Activated CD8-positive, alpha-beta memory T cell treated with anti-CD3 and anti-CD28 coated beads, Interleukin-2, amount 50 U/mL, for 48 hours (primary cell): ENCODE measurements at regions not wholly inside any gene's neighbourhood (a gene's known extent, or its start where the extent isn't known, plus 50 kb on each side); places are given as distances from the start of the nearest gene placed in this dataset.
"Not testable (repeated sequence)": the region's sequence is repeated elsewhere in the genome, so short reads cannot be mapped to it uniquely, and the experiment has no call there.

Experiments
- DNase-seq: peaks from one replicate; pipeline ENCODE4 v3.0.0-alpha.2; 2020

- no peak for DNase-seq
Observed at GRCh38 chr3:147152476-147152875, 253.9 kb downstream of the ZIC4 start.

DNA sequence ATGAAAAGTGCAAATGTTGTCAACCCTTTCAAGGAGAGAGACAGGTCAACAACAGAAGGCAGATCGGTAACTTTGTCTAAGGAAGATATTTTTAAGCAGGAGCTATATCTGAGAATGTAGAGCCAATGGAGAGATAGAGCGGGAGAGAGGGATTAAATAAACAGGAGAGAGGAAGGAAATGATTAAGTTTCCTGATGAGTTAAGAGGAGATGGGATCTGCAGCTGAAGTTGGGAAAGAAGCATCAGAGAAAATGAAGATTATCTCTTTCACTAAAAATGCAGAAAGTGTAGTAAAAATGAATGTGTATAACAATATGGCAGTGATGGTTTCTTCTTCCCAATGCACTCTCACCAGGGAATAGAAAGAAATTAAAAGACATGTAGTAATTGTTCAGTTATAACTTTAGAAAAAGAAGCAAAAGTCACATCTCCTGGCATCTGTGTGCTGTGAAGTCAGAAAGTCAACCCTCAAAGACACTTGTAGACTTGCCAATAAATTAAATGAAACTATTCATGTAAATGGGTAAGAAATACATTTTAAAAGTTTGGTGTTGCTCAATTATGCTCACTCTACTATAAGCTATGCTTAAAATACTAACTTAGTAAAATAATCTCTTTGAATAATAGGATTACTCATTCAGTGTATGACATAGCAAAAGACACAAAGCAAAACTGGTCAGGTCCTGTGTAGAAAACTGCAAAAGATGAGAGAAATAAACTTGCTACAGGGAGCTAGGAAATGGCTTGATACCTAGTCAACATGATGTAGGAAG lies 264.6 kb downstream of the ZIC4 start:
- DNase-seq: no peak

GRCh38 chr3:147139341-147139740 lies 267.0 kb downstream of the ZIC4 start:
- DNase-seq: no peak

DNA sequence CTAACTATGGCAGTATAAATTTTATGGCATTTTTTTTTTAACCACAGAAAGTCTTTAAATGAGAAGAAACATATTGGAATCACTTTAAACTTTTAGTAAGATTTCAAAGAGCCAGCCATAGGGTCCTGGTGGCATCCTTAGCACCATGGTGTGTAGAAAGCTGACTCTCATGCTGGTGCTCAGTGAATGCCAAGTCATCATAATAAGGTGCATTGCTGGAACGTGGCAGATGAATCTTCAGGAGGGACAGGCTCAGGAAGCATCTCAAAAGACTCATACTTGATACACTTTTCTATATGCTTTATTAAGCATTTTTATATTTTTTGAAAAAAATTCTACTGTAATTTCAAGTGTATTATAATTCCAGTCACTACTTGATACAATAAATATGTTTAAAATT lies 274.2 kb downstream of the ZIC4 start:
- DNase-seq: no peak

GRCh38 chr3:147130461-147130860 lies 275.9 kb downstream of the ZIC4 start:
- no peak for DNase-seq

GRCh38 chr3:147129665-147130064 lies 276.7 kb downstream of the ZIC4 start:
- no peak for DNase-seq

GRCh38 chr3:147122350-147122749 lies 284.0 kb downstream of the ZIC4 start:
- no peak for DNase-seq

DNA sequence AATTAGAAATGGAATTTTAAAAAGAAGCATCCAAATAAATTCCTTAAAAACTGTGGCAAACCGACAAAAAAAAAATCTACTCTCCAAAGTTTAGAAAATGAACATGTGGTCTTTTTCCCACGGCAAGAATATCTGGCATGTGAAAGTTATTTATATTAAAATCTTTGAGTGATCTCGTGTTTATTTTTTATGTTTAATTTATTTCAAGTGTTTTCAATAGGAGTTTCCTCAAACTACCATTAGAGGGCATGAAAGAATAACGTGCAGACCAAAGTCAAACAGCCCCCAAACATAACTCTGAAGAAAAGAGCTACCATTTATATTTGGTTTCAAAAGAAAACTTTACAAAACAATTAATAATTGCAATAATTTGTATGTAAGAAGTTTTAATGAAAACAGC lies 286.4 kb downstream of the ZIC4 start:
- DNase-seq: no peak

DNA sequence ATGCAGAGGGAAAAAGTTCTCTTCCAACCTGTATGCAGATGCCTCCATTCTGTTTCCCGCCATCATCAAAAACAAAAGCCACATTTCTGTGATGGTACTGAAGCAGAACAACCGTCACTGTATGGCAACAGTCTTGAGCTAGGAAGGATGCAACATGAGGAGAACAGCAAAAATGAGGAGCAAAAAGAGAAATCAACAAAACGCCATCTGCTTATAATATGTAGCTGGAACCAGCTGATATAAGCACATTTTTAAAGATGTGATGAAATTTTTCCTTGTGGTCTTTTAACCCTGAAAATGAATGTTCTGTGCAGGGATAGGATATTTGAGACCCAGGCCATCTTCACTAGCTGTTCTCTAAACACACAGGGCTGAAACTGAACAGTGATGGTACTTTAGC lies 287.0 kb downstream of the ZIC4 start:
- DNase-seq: no peak

DNA sequence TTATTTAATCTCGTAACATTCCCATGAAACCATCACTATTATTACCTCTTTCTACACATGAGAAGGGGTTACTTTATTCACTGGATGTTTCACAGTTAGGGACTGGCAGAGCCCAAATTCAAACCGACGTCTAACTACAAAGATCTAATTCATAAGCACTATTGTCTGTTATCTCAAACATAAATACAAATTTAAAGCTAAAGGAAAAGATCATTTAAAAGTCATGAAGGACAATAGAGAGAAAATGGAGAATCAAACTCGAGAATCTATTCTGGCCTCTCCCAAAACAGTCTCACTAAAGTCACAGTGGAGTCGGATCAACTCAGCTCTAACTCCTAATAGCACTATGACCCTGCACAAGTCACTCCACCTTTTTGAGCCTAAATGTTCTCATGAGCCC lies 287.7 kb downstream of the ZIC4 start:
- DNase-seq: no peak

- no peak for DNase-seq
Observed at GRCh38 chr3:147117631-147118030, 288.7 kb downstream of the ZIC4 start.

GRCh38 chr3:147113293-147114044 lies 292.9 kb downstream of the ZIC4 start:
- no peak for DNase-seq

GRCh38 chr3:147099076-147099475 lies 307.3 kb downstream of the ZIC4 start:
- no peak for DNase-seq

DNA sequence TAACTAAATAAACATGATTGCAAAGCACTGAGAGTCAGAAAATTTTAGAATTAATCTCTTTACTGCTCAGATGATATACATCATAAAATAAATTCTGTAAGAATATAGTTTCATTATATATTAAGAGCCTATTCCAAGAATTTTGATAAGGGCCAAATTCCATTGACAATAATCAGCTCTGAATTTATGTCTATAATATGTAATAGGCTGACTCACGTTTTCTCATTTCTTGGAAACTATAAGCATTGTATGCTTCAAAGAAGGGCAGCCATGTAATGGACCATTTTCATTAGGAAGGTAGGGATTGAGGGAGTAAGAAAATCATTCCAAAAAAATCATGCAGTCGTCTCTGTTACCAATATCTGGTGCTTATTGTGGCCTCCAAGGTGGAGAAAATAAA lies 315.9 kb downstream of the ZIC4 start:
- DNase-seq: no peak

GRCh38 chr3:147089286-147089685 lies 317.1 kb downstream of the ZIC4 start:
- no peak for DNase-seq

- DNase-seq: not testable (repeated sequence)
Observed at GRCh38 chr3:147059500-147059899, 346.8 kb downstream of the ZIC4 start.

GRCh38 chr3:147049821-147050220 lies 356.5 kb downstream of the ZIC4 start:
- no peak for DNase-seq

DNA sequence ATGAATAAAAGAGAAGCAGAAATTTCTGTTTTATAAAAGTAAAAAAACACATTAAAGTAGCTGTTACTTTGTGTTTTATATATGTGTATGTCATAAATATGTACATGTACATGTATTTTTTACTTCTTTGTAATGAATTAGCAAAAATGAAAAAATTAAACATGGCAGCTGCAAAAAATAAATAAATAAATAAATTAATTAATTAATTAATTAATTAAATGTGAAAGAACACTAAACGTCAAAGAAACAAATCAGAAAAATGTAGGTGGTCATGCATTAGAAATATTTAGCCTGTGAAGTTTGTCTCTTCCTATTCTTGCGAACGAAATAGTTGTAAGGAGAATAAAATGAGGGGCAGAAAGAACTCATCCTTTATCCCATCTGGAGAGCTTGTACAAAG lies 357.0 kb downstream of the ZIC4 start:
- DNase-seq: no peak

DNA sequence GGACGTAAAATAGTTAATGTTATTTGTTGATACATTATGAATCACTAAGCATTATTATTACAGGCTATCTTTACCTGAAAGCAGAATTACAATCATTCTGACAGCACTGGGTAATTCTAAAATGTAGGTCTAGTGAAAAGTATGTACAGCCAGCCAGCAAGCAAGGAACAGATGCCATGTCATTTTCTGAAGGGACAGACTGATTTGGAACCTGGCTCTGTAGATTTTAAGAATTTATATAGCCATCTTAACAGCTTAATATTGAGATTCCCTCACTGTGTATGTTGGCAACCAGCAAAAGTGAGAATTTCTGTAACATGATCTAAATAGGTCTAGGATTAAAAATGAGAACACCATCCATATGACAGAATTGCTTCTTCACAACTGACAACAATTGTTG lies 359.4 kb downstream of the ZIC4 start:
- DNase-seq: no peak

- DNase-seq: no peak
Observed at GRCh38 chr3:147038481-147038880, 367.9 kb downstream of the ZIC4 start.

- no peak for DNase-seq
Observed at GRCh38 chr3:147034359-147034758, 372.0 kb downstream of the ZIC4 start.

DNA sequence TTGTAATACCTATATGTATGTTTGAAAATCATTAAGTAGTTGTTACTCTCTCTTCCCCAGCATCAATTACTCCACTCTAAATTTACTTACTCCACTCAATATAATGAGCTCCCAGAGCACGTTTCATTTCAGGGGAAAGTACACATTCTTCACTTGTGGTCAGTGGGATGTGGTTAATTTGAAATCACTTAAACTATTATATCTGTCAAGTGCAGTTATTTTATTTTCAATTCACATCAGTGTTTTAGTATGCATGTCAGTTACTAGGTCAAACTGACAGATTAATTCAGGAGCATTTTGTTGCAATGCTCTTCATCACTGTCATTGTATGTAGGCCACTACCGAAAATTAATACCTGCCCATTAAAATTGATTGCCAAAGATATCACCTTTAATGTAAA lies 376.1 kb downstream of the ZIC4 start:
- no peak for DNase-seq

GRCh38 chr3:147015334-147015733 lies 391.0 kb downstream of the ZIC4 start:
- DNase-seq: no peak

DNA sequence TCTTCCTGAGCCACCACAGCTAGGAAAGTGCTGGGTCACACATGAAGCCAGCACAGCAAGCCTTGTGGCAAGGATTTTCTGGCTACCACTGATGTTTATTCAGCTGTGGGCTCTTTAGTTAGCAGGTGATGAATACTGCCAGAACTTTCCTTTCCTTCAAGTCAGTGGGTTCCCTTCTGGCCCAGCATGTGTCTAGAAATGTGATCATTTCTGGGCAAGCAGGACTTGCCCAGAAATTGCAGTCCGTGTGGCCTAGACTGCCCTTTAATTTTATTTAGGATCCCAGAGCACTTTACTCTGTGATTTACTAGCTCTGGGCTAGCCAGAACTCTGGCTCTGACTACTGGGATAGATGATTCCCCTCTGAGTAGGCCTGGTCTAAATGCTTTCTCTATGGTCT lies 397.5 kb downstream of the ZIC4 start:
- DNase-seq: no peak

DNA sequence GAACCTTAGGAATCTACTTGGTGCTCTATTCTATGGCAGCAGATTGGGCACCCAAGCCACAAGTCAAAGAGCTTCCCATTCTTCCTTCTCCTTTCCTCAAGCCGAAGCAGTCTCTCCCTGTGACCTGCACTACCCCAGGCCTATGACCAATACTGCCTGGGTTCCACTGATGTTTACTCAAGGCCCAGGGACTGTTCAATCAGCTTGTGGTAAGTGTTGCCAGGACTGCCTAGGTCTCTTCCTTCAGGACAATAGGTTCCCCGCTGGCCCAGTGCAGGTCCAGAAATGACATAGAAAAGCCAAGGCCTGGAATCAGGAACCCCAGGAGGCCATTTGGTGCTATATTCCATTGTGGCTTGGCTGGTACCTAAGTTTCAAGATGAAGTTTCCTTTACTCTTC lies 397.9 kb downstream of the ZIC4 start:
- no peak for DNase-seq
